GM21360 (cell line): ENCODE measurements at regions not wholly inside any gene's neighbourhood (a gene's known extent, or its start where the extent isn't known, plus 50 kb on each side); places are given as distances from the start of the nearest gene placed in this dataset.

Experiments used
- ATAC-seq: cut with Tn5 transposase; IDR thresholded peaks from one replicate; pipeline ENCODE4 v1.9.1; 2021; ENCODE audit warnings: mild to moderate bottlenecking, moderate library complexity; ENCODE audit not compliant: unreplicated experiment

GRCh38 chr11:42257534-42257933 is 798.1 kb upstream of the LRRC4C start:
- ATAC-seq, result no peak

GRCh38 chr11:42265072-42265471 is 805.6 kb upstream of the LRRC4C start:
- ATAC-seq, result no peak

- no peak for ATAC-seq
Observed at GRCh38 chr11:42271306-42271705, 811.9 kb upstream of the LRRC4C start.

GRCh38 chr11:42273977-42274376 is 814.5 kb upstream of the LRRC4C start:
- ATAC-seq, result no peak

- ATAC-seq, result no peak
Observed at GRCh38 chr11:42296910-42297309, 837.5 kb upstream of the LRRC4C start.

GRCh38 chr11:42299780-42300179 is 840.3 kb upstream of the LRRC4C start:
- no peak for ATAC-seq

GRCh38 chr11:42301777-42302176 is 842.3 kb upstream of the LRRC4C start:
- ATAC-seq, result no peak

GRCh38 chr11:42311514-42311913 is 852.1 kb upstream of the LRRC4C start:
- no peak for ATAC-seq

- ATAC-seq, result no peak
Observed at GRCh38 chr11:42311944-42312343, 852.5 kb upstream of the LRRC4C start.

GRCh38 chr11:42315267-42315666 is 855.8 kb upstream of the LRRC4C start:
- no peak for ATAC-seq

- no peak for ATAC-seq
Observed at GRCh38 chr11:42315846-42316245, 856.4 kb upstream of the LRRC4C start.

GRCh38 chr11:42319921-42320320 is 860.5 kb upstream of the LRRC4C start:
- ATAC-seq, result no peak

GRCh38 chr11:42329929-42330565 is 870.6 kb upstream of the LRRC4C start:
- no peak for ATAC-seq

GRCh38 chr11:42337786-42338455 is 878.5 kb upstream of the LRRC4C start:
- ATAC-seq, result no peak

- ATAC-seq, result no peak
Observed at GRCh38 chr11:42344204-42344792, 884.8 kb upstream of the LRRC4C start.

- ATAC-seq, result no peak
Observed at GRCh38 chr11:42345933-42346332, 886.5 kb upstream of the LRRC4C start.

GRCh38 chr11:42363701-42364100 is 904.2 kb upstream of the LRRC4C start:
- ATAC-seq, result no peak

GRCh38 chr11:42390116-42390515 is 921.7 kb upstream of the API5 start:
- ATAC-seq, result no peak

GRCh38 chr11:42397483-42397882 is 914.3 kb upstream of the API5 start:
- no peak for ATAC-seq

- no peak for ATAC-seq
Observed at GRCh38 chr11:42407341-42407740, 904.5 kb upstream of the API5 start.

GRCh38 chr11:42410251-42410955 is 901.4 kb upstream of the API5 start:
- ATAC-seq, result no peak

GRCh38 chr11:42412590-42412989 is 899.2 kb upstream of the API5 start:
- no peak for ATAC-seq
